ENCODE measurements at regions not wholly inside any gene's neighbourhood (a gene's known extent, or its start where the extent isn't known, plus 50 kb on each side); places are given as distances from the start of the nearest gene placed in this dataset.
"Not testable (repeated sequence)": the region's sequence is repeated elsewhere in the genome, so short reads cannot be mapped to it uniquely, and the experiment has no call there.

DNA sequence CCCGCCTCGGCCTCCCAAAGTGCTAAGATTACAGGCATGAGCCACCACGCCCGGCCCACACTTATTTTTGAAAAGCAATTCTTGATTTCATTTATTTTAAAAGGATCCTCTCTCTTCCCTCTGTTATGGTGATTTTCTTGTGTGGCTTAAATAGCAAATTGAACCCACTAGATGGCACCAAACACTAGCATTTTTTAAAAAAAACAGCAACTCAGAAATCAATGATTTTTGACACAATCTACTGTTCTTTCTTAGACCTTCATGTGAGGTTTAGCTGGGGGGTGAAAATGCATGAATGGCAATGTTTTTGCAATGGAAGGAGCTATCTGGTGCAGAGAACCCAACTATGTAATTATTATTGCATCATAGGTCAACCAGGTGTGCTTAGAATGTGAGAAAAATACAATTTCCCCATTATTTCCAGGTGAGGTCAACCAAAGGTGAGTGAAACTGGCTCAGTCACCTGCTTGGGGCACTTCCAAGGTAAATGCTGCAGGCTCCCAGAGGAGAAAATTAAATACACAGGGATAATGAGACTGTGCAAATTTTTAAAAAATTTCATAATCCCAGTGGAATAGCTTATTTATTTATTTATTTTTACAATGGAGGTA is 226.7 kb upstream of the PRKX start:
- DNase-seq (ENCODE audit: low read depth in 2 of 2), result peak; percentile 8 to 29

DNA sequence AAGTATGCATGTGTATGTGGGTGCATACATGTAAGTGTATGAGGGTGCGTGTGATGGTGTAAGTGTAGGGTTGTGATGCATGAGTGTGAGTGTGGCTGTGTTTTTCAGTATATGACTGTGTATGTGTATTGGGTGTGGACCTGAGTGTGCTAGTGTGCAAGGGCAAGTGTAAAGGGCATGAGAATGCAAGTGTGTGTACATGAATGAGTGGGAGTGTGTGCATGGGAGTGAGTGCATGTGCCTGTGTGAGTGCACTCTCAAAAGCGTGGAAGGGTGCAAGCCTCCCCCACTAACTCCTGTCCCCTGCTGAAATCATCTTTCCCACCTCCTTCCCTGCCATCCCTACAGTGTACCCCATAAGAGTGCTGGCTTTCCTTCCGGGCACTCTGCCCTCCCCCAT is 225.1 kb upstream of the PRKX start:
- no peak for DNase-seq (ENCODE audit: low read depth in 2 of 2)

DNA sequence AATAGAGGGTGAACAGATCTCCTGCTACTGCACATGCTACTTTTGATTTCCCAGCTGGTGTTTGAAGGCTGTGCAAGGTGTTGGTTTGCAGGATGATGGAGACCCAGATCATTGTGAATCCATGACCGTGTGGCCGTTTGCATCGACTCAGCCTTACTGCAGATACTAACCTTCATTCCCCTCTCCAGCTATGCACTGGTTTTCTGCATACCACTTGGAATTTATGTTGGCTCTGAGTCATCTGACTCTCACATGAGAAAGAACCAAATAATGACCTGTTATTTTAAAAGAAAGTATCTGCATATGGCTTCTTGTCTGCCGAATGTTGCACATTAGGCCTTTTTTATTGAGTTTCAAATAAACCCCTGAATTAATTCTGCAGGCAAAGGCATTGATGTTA is 221.7 kb upstream of the PRKX start:
- DNase-seq (ENCODE audit: low read depth in 2 of 2), result not testable (repeated sequence)

DNA sequence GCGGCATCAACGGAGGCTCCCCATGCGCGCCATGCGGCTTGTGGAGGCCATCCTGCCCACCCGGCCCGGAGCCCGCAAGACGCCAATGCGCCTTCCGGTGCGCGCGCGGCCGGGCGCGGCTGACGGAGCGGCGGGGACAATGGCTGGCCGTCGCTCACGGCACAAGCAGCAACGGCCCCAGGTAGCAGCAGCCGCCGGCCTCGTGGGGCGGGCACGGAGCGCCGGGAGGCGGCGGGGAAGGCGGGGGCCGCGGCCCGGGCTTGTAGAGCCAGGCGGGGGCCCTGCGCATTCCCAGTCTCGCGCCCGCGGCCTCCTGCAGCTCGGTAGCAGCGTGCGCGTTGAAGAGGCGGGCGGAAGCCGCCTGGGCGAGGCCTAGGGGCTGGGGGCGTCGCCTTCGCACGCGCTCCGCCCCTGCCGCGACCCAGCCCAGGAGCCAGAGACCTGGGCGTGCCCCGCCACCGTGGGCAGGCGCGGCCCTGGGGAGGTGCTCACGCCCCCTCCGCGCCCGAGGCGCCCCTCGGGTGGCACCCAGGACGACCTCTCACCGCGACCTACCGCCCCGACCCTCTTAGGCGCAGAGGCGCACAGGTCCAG is 207.1 kb upstream of the PRKX start:
- not testable (repeated sequence) for DNase-seq (ENCODE audit: low read depth in 2 of 2)

DNA sequence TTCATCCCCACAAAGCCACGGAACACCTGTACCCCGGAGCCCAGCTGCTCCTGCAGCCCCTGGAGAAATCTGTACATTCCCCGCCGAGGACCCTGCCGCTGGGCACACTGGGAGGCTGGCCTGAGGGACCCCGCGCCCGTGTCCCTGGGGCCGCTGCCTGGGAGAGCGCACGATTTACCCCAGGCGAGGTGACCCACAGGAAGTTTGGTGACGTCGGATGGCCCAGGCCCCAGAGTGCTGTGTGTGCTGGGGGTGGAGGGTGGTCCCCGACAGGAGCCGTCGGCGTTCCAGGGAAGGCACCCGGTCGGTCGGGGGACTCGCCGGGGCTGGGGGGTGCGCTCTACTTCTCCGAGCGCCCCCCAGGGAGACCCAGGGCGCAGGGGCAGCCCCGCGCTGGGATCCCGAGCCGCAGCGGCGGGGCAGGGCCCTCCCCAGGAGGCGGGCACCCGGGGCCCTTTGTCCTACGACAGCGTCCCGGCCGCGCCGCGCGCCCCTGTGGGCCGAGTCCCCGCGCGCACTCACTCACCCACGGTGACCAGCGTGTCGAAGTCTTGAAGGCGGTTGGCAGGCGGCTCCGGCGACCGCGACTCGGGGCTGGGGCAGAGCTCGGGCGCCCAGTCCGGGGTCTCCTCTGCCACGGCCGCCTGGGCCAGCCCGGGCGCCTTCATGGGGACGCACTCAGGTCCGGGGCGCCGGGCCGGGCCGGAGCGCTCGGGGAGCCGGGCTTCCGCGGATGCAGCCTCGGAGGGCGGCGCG is 206.4 kb upstream of the PRKX start:
- DNase-seq (ENCODE audit: low read depth in 2 of 2), result not testable (repeated sequence)

DNA sequence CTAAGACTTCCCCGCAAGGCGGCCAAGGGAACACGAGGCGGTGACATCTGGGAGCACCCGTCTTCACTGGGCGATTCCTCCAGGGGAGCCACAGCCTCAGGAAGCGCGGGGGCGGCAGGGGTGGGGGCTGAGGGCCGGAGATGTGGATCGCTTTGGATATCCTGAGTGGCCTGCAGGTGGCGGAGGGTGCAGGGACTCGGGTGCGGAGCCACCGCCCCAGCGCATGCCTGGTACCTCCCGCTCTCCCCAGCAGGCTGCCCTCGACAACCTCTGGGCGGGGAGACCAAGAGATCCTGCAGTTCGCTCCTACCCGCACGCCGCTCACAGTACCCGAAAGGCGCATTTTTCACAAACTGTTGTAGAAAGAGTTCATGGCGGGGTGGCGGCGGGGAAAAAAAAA is 201.4 kb upstream of the PRKX start:
- DNase-seq (ENCODE audit: low read depth in 2 of 2), result not testable (repeated sequence)

DNA sequence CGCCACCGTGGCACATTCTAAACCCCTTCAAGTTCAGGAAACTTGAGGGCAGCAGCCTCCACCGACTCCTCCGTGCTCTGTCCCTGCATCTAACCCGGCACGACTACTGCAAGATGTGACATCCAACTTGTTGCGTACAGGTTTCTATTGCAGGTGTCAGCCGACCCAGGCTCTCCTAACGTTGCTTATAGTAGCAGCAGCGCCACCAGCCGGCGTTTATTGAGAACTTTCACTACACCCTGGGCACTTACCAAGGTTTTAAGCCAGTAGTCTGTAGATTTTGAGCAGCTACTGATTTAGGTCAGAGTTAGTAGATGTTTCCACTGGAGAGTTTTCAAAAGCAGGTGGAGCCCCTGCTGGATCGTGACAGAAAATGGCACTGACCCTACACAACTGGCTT is 200.6 kb upstream of the PRKX start:
- DNase-seq (ENCODE audit: low read depth in 2 of 2), result not testable (repeated sequence)

DNA sequence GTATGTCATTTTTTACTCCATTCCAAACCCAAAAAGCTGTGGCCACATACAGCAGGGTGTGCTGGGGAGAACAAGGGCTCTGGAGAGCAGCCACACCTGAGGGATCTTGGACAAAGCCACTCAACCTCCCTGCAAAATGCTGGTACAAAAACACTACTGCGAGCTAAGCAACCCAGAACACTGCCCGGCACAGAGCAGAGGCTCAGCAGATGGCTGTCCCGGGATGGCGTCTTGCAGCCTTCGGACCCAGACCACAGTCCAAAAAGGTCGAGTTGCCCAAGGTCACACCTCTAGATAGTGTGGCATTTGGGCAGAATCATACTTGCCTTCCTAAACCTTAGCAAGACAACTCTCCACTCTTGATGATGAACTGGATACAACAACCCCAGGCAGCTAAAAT is 197.6 kb upstream of the PRKX start:
- not testable (repeated sequence) for DNase-seq (ENCODE audit: low read depth in 2 of 2)

DNA sequence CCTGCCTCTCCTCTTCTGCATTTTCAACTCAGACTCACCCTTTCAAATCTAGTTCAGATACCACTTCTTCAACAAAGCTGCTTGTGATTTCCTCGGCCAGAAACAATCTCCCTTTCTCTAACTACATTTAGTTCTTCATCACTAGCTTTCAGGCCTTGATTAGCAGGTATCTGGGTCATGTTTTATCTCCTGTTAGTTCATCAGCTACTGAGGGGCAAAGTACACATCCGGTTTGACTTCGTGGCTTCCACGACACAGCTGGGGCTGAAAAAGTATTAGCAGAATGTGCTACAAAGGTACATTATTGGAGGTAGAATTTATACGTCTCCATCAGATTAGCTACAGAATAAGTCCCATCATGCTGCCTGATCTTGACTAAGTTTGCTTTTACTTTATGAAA is 197.2 kb upstream of the PRKX start:
- DNase-seq (ENCODE audit: low read depth in 2 of 2), result not testable (repeated sequence)

DNA sequence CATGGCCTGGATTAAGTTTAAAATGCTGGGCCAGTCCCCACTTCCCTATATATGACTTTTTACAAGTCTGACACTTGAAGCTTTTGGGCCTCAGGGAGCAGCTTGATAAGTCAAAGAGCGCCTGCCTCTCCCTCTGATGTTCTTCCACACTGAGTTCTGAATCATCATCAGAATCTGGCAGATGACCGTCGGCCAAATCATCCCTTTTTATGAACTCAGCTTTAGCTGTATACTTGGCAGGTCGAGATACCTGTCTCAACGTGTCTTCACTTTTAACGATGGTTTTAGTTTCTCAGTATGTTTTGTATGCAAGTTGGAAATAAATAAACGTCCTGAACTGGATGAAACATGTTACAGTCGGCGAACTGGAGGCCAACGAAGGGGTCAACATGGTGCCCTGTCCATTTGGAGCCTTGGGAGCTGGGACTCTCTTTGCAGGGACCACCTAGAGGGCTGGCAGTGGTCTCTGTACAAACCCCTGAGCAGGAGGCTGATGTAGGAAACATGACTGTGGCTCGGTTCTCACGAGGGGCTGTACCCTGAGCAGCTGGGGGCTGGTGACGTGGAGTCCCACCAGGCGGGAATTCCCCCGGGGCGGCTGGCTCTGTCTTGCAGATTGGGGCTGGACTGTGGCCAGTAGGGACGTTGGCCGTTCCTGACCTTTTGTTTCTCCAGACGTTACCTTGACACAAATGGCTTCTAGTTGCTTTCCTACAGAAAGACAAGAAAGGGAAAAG is 192.2 kb upstream of the PRKX start:
- not testable (repeated sequence) for DNase-seq (ENCODE audit: low read depth in 2 of 2)

DNA sequence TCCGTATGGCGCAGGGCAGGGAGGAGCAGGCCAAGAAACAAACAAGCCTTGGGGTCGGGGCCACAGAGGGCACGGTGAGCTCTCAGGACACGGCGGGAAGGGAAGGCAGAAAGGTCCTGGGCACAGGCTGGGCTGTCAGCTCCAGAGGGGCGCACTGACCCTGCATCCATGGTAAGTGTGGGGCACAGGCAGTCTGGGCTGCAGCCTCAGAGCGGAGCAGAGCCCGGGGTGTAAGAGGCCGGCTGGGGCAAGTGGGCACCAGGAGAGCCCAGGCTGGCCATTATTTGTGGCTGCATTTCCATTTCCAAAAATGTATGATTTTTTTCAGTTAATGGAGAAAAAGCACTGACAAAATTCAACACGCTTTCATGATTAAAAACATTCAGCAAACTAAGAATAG is 188.8 kb upstream of the PRKX start:
- DNase-seq (ENCODE audit: low read depth in 2 of 2), result not testable (repeated sequence)

DNA sequence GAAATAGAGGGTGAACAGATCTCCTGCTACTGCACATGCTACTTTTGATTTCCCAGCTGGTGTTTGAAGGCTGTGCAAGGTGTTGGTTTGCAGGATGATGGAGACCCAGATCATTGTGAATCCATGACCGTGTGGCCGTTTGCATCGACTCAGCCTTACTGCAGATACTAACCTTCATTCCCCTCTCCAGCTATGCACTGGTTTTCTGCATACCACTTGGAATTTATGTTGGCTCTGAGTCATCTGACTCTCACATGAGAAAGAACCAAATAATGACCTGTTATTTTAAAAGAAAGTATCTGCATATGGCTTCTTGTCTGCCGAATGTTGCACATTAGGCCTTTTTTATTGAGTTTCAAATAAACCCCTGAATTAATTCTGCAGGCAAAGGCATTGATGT is 183.3 kb upstream of the PRKX start:
- DNase-seq (ENCODE audit: low read depth in 2 of 2), result not testable (repeated sequence)

DNA sequence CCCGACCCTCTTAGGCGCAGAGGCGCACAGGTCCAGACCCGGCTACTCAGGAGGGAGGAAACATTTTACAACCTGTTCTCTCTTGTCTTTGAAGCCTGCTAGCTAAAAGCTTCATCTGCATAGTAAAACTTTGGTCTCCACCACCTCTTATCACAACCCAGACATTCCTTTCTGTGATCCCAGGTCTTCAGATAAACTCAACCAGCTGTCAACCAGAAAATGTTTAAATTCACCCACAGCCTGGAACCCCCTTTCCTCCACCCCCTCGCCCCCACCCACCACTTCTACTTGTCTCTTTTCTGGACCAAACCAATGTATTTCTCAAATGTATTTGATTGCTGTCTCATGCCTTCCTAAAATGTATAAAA is 169.1 kb upstream of the PRKX start:
- DNase-seq (ENCODE audit: low read depth in 2 of 2), result not testable (repeated sequence)

DNA sequence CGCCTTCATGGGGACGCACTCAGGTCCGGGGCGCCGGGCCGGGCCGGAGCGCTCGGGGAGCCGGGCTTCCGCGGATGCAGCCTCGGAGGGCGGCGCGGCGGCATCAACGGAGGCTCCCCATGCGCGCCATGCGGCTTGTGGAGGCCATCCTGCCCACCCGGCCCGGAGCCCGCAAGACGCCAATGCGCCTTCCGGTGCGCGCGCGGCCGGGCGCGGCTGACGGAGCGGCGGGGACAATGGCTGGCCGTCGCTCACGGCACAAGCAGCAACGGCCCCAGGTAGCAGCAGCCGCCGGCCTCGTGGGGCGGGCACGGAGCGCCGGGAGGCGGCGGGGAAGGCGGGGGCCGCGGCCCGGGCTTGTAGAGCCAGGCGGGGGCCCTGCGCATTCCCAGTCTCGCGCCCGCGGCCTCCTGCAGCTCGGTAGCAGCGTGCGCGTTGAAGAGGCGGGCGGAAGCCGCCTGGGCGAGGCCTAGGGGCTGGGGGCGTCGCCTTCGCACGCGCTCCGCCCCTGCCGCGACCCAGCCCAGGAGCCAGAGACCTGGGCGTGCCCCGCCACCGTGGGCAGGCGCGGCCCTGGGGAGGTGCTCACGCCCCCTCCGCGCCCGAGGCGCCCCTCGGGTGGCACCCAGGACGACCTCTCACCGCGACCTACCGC is 168.6 kb upstream of the PRKX start:
- DNase-seq (ENCODE audit: low read depth in 2 of 2), result not testable (repeated sequence)

DNA sequence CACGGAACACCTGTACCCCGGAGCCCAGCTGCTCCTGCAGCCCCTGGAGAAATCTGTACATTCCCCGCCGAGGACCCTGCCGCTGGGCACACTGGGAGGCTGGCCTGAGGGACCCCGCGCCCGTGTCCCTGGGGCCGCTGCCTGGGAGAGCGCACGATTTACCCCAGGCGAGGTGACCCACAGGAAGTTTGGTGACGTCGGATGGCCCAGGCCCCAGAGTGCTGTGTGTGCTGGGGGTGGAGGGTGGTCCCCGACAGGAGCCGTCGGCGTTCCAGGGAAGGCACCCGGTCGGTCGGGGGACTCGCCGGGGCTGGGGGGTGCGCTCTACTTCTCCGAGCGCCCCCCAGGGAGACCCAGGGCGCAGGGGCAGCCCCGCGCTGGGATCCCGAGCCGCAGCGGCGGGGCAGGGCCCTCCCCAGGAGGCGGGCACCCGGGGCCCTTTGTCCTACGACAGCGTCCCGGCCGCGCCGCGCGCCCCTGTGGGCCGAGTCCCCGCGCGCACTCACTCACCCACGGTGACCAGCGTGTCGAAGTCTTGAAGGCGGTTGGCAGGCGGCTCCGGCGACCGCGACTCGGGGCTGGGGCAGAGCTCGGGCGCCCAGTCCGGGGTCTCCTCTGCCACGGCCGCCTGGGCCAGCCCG is 167.9 kb upstream of the PRKX start:
- not testable (repeated sequence) for DNase-seq (ENCODE audit: low read depth in 2 of 2)

DNA sequence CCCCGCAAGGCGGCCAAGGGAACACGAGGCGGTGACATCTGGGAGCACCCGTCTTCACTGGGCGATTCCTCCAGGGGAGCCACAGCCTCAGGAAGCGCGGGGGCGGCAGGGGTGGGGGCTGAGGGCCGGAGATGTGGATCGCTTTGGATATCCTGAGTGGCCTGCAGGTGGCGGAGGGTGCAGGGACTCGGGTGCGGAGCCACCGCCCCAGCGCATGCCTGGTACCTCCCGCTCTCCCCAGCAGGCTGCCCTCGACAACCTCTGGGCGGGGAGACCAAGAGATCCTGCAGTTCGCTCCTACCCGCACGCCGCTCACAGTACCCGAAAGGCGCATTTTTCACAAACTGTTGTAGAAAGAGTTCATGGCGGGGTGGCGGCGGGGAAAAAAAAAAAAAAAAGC is 162.9 kb upstream of the PRKX start:
- not testable (repeated sequence) for DNase-seq (ENCODE audit: low read depth in 2 of 2)

DNA sequence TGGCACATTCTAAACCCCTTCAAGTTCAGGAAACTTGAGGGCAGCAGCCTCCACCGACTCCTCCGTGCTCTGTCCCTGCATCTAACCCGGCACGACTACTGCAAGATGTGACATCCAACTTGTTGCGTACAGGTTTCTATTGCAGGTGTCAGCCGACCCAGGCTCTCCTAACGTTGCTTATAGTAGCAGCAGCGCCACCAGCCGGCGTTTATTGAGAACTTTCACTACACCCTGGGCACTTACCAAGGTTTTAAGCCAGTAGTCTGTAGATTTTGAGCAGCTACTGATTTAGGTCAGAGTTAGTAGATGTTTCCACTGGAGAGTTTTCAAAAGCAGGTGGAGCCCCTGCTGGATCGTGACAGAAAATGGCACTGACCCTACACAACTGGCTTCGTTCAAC is 162.2 kb upstream of the PRKX start:
- not testable (repeated sequence) for DNase-seq (ENCODE audit: low read depth in 2 of 2)

DNA sequence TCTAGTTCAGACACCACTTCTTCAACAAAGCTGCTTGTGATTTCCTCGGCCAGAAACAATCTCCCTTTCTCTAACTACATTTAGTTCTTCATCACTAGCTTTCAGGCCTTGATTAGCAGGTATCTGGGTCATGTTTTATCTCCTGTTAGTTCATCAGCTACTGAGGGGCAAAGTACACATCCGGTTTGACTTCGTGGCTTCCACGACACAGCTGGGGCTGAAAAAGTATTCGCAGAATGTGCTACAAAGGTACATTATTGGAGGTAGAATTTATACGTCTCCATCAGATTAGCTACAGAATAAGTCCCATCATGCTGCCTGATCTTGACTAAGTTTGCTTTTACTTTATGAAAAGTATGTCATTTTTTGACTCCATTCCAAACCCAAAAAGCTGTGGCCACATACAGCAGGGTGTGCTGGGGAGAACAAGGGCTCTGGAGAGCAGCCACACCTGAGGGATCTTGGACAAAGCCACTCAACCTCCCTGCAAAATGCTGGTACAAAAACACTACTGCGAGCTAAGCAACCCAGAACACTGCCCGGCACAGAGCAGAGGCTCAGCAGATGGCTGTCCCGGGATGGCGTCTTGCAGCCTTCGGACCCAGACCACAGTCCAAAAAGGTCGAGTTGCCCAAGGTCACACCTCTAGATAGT is 158.9 kb upstream of the PRKX start:
- DNase-seq (ENCODE audit: low read depth in 2 of 2), result not testable (repeated sequence)

DNA sequence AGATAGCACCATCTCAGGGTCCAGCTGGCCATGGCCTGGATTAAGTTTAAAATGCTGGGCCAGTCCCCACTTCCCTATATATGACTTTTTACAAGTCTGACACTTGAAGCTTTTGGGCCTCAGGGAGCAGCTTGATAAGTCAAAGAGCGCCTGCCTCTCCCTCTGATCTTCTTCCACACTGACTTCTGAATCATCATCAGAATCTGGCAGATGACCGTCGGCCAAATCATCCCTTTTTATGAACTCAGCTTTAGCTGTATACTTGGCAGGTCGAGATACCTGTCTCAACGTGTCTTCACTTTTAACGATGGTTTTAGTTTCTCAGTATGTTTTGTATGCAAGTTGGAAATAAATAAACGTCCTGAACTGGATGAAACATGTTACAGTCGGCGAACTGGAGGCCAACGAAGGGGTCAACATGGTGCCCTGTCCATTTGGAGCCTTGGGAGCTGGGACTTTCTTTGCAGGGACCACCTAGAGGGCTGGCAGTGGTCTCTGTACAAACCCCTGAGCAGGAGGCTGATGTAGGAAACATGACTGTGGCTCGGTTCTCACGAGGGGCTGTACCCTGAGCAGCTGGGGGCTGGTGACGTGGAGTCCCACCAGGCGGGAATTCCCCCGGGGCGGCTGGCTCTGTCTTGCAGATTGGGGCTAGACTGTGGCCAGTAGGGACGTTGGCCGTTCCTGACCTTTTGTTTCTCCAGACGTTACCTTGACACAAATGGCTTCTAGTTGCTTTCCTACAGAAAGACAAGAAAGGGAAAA is 153.8 kb upstream of the PRKX start:
- not testable (repeated sequence) for DNase-seq (ENCODE audit: low read depth in 2 of 2)

DNA sequence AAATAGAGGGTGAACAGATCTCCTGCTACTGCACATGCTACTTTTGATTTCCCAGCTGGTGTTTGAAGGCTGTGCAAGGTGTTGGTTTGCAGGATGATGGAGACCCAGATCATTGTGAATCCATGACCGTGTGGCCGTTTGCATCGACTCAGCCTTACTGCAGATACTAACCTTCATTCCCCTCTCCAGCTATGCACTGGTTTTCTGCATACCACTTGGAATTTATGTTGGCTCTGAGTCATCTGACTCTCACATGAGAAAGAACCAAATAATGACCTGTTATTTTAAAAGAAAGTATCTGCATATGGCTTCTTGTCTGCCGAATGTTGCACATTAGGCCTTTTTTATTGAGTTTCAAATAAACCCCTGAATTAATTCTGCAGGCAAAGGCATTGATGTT is 144.9 kb upstream of the PRKX start:
- not testable (repeated sequence) for DNase-seq (ENCODE audit: low read depth in 2 of 2)

Measured in lung microvascular endothelial cell (primary cell).